HG03103 (cell line): ENCODE measurements at regions not wholly inside any gene's neighbourhood (a gene's known extent, or its start where the extent isn't known, plus 50 kb on each side); places are given as distances from the start of the nearest gene placed in this dataset.

Source experiments
- ATAC-seq: cut with Tn5 transposase; IDR thresholded peaks from one replicate; pipeline ENCODE4 v1.9.1; 2021; ENCODE audit warnings: low read depth; ENCODE audit not compliant: unreplicated experiment

DNA sequence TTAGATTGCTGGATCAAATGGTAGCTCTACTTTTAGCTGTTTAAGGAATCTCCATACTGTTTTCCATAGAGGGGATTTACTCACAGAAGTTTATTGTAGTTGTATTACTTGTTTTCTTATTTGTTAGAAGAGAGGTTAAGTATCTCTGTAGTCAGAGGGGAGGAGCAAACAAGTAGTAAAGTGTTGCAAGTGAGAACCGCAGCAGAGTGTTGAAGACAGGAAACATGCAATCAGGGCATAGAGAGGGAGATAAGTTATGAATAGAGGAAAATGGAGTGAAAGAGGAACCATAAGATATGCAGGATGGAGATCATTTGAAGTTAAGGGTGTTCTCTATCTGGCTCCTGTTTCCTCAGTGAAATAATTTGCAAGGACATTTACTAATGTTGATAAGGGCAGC, 331.4 kb upstream of the TMEM229A start:
- no peak for ATAC-seq

DNA sequence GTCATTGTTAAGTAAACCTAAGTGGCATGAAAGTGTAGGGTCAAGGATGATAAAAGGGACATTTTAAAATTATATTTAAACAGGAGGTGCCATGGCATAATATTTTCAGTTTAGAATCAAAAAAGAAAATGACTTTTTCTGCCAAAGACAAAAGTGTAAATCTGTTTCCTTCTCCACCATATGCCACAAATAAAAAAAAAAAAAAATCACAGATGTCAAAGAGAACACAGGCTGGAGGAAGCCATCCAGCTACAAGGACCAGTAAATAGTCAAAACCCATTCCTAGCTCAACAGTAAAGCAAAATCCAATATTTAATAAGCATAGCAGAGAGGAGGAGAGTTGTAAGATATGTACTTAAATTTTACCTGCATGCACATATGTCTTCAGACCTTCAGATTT, 321.3 kb upstream of the TMEM229A start:
- no peak for ATAC-seq

DNA sequence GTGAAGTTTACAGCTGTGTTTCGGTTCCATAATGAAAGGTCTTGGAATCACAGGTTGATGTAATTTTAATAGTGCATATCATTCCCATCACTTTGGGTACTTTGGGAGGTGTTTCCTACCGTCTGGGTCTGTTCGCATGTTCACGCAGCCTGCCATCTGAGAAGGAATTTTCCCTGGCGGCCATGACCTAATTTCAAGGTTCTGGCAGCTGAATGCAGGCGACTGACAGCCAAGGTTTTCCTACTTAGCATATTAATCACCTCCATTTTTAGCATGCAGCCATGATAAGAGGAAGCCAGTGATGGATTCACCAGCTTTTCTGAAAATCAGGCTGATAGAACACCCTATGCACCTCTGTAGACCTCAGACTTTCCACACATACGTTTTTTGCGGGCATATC, 319.1 kb upstream of the TMEM229A start:
- no peak for ATAC-seq

DNA sequence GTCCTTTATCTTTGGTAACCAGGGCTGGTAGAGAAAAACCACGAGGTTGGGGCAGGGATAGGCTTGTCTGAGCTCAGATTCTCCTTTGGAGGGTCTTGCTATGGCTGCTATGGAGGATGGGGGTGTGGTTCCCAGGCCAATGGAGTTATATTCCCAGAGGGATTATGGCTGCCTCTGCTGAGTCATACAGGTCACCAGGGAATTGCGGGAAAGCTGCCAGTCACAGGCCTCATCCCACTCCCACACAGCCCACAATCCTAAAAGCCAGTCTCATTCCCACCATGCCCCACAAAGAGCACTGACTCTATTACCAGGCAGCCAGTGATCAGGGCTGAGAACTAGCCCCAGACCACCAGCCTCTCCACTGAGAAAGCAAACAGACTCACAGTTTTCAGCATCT, 316.6 kb upstream of the TMEM229A start:
- no peak for ATAC-seq

DNA sequence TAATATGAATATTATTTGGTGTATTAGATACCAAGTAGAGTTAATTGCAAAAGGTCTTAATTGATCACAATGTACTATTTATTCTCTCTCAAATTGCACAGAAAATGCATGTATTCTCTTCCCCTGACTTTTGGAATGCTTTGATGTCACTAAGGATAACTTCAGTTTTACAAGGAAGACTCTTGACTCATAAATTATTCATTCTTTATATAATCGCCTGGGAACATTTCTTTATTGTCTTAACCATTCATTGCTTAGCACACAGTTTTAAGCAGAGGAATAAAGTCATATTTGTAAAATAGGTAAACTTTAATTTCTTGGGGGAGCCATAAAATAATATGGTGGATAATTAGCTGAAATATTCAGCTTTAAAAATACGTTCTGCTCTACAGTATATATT, 306.0 kb upstream of the TMEM229A start:
- no peak for ATAC-seq

DNA sequence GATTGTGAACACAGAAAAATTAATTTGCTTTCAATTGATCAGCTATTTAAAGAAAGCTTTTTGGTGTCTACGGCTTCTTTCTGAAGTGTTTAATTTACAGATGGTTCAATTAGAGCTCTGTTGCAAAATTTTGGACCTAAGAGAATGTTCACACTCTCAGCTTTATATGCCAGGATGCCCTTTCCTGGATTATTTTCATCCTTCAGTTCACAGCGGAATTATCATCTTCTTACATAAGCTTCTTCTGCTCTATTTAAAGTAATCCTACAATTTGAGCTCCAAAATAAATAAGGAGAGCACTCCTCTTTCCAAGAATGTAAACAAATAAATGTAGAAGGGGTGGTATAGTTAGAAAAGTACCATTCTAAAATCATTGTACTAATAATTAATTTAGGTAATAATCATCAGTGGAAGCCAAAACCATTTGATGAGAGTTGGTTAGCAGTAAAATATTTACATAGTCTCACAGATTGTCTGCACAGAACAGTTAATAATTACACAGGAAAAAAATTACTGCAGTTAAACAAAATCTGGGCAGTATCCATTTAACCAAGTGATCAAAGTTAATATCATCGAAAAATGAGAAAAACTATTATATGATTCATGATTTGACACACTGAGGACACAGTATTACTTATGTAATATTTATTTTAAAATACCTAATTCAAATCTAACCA, 298.0 kb upstream of the TMEM229A start:
- no peak for ATAC-seq

DNA sequence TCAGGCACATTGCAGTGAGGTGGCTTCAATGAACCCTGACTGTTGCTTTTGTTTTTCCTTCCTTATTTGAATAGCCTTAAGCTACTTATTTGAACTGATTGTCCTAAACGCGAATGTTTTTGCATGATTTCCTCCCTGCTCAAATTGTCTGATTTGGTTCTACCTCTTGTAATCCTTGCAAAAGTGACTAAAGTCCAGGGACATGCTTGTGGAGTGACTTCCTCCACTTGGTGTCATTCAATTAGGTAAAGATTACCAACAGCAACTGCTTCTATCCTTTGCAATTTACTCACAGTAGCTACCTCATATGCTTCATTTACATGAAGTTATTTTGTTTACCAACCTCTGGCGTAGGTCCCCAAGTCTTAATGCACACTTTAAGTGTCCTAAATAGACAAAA, 295.9 kb upstream of the TMEM229A start:
- ATAC-seq = no peak

DNA sequence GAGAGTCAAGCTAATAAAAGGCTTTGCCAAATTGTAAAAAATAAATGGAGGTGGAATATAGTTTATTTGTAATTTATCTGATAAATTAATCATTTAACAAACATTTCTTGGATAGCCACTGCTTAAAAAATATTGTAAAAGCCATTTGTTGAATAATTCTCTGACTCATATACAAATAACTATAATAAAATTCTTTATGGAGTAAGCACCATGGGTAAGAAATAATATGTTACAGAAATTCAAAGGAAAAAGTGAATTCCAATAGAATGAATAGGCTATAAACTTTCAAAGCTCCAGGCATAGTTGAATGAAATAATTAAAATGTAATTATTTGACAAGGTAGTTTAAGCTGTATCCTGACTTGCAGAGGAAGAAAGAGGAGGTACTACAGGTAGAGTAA, 291.4 kb upstream of the TMEM229A start:
- no peak for ATAC-seq

DNA sequence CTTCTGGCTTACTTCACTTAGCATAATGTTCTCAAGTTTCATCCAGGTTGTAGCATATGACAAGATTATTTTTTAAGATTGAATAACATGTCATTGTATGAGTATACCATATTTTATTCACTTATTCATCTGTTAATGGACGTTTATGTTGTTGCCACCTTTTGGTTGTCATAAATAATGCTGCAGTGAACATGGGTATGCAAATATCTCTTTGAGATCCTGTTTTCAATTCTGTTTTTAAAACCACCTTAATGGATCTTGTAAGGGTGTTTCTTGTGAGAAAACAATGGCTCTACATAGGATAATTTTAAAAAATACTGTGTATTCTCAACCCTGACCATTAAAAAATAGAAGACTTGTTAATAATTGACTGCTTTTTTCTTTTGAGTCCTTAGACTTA, 290.7 kb upstream of the TMEM229A start:
- no peak for ATAC-seq

DNA sequence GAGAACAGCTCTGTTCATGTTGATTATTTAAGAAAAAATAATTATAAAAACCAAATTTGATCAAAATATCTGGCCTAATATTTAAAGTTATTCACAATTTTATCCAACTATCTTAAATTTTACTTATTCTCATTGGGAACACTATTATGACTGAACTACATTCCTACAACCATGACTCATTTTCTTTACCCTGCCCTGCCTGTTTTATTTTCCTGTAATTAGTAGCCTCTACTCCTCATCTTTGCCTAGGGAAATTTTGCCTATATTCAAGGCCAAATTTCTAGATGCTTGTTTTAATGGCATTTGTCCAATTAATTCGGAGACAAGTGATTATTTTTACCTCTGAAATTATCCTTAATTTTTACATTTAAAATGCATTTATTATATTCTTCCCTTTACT, 289.7 kb upstream of the TMEM229A start:
- ATAC-seq = no peak

DNA sequence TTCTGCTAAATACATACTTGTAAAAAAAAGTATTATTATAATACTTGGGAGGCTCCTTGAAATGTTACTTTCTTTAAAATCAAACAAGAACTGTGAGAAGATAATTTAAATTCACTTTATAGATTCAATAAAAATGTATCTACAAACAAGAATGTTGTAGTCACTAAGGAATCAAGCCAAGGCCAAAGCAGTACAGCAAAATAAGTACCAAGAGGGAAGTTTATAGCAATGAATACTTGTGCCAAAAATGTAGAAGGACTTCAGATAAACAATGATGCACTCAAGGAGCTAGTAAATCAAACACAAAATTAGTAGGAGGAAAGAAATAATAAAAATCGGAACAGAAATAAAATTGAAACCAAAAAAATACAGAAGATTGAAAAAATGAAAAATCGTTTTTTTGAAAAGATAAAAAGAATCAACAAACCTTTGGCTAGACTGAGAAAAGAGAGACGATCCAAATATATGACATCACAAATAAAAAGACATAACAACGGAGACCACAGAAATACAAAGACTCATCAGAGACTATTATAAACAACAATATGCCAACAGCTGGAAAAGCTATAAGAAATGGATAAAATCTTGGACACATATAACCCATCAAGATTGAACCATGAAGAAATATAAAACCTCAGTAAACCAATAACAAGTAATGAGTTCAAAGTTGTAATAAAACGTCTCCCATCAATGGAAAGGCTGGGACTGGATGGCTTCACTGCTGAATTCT, 286.0 kb upstream of the TMEM229A start:
- ATAC-seq = no peak

DNA sequence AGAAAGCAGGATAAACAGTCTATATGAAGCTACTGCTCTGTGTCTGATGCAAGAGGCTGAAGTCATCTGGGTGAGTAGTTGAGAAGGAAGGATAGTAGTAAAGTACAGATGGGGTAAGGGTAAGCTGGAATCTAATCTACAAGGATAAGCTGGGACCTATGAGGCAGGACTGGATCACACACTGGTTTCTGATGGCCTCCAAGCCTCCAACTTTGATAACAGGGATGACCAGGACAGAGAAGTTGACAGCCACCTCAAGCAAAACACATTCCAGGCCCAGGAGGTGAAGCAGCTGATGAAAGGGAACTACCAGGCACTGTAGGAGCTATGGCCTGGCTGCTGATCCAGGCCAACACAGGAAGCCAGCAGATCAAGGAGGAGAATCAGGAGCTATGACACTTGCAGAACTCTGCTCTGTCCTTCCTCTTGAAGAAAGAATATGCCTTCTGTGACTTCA, 278.1 kb upstream of the TMEM229A start:
- no peak for ATAC-seq

DNA sequence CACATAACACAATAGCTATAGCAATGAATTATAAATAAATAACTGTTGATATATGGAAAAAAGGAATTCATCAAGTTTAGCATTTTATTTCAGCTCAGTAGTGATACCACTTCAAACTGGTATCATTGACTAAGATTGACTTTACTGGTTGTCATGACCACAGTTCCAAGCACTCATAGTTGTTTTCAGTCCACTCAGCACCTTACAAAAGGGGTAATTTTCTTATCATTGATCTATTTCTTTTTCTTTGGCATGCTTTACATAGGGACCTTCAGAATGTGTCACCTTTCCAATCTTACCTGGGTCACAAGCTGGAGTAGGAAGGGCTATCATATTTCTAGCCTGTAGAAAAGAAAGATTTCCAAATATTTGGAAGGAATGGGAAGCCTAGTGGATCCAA, 275.5 kb upstream of the TMEM229A start:
- no peak for ATAC-seq

DNA sequence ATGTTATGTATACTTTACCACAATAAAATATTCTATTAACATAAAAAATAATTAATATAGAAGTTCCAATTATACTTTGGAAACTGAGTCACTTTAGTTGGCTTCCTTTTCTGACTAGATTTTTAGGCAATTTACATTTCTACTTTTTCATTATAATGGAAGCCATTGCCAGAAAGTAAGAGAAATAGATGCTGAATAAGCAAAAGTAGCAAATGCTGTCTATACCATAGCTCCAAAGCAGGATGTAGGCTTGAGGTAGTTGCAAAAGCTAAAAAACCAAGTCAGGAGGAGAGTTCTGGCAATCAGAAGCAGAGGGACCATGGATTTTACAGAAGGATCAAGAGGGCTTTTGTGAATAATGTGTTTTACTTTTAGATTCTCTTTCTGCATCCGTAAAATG, 262.4 kb upstream of the TMEM229A start:
- no peak for ATAC-seq

DNA sequence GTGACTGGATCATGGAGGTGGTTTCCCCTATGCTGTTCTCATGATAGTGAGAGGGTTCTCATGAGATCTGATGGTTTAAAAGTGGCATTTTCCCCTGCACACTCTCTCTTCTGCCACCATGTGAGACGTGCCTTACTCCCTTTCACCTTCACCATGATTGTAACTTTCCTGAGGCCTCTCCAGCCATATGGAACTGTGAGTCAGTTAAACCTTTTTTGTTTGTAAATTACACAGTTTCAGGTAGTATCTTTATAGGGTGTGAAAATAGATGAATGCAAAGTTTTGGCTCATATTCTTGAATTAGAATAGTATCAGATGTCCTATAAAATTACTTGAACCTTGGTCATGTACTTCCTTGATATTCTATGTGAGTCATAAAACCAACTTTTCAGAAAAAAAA, 252.1 kb upstream of the TMEM229A start:
- no peak for ATAC-seq

DNA sequence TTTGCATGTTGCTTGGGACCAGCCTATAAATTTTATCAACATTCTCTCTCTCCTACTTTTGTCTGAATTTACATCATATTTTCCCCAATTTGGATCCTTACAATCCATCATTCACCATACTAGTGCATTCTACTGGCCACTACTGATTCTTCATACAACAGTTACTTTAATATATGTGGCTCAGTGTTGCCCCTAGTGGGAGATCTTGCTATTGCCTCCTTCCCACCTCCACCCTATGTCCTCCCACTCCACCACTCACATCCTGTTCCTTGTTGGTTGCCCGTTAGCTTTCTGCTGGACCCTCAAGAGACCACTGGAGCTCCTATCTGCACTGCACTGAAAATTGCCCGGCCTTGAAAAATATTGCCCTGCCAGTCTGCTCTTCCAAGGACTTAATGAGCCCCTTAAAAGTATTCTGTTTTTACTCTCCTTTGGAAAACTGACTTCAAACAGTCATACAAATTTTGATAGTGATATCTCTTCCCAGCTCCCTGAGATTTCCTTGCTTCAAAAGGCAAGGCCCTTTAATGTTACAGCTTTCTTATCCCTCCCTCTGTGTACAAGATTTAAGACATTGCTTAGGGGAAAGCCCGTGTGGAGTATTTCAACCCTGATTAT, 243.2 kb upstream of the TMEM229A start:
- peak; percentile 96 for ATAC-seq

DNA sequence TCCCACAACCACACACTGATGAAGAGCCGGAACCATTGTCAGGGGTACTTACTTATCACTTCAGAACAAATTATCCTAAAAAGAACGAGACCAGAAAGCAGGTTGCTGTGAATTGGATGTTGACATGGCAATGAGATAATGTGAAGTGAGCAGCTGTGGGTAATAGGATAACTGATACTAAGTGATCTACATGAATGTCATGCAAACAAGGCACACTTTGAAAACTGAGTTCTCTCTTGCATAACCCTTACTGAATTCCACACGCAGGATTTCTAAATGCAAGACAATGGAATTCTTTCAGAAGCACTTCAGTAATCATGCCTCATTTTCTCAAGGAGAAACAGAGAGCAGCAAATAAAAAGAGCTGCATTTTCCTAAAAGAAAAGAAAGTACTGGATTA, 242.5 kb upstream of the TMEM229A start:
- no peak for ATAC-seq

DNA sequence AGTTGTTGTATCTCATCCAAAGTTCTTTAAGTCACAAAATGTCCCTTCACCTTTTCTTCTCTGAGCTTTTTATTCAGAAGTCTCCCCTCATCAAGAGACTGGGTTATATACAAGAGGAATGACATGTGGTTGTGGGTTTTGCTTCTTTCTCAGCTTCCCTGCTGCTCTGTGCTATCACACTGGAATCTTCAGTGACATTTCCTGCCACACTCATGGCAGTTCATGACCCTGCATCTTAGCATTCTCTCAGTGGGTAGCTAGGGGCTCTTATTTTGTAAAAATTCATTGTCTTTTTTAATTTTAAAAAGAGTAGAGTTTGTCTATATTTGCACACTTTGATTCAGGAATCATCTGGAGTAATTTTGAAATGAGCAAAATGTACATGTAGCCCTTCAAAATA, 236.9 kb upstream of the TMEM229A start:
- no peak for ATAC-seq

DNA sequence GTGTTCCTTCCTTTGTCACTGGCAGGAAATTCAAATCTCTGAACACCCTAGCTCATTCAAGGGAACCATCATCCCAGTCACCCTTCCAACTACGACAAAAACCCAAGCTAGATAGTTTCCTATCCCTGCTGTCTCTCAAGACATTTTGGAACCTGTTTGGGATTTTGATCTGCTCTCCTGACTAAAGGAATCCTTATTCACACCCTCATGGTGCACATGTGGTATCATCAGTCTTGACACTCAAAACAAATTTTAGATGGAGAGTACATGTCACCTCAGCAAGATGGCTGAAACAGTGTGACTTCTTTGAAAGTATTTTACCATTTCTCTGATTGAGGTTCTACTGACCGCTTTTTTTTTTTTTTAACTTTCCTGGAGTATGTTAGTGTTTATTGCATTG, 234.3 kb upstream of the TMEM229A start:
- no peak for ATAC-seq

DNA sequence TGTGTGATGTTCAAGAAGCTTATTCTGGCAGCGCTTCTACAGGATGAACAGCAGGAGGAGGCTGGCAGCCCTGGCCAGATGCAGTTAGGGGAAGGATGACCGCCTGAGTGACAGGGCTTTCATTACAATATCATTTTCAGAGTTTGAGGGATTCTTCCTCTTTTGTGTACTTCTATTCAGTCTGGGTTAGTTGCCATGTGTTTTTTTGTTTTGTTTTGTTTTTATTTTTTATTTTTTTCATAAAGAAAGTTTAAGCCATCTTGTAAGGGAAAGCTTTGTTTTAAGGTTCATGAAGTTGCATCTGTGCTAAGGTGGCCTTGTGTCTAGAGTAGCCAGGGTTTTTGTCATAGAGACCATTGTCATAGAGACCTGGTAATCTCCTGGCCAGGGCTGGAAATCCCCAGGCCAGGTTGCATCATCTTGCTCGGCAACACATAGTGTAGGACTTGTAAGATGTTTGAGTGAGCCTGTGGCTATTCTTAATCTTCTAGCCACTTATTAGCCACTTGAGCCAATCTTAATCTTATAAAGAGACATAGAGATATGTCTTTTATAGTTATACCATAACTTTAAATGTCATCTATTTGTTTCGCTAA, 230.5 kb upstream of the TMEM229A start:
- peak; percentile 61 for ATAC-seq

DNA sequence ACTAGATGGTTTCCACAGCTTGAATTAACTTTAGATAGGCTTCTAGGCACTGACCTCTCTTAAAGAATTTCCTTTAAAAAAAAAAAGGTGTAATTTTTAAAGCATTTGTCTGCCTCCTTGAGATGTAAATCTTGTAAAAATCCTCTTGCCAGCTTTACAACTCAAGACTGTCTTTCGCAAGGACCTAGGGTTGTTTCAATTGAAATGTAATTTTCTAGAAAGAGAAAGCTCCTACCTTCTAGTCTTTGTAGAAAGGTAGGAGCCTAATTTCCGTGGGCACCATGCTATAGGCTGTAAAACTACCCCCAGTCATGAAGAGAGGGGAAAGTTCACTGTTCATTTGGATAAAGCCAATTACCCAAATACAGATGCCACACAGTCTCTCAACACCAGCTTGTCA, 228.8 kb upstream of the TMEM229A start:
- ATAC-seq = no peak
